Subcutaneous abdominal adipose tissue (tissue), 5 donors: ENCODE measurements at regions not wholly inside any gene's neighbourhood (a gene's known extent, or its start where the extent isn't known, plus 50 kb on each side); places are given as distances from the start of the nearest gene placed in this dataset.

Experiments
- H3K27ac ChIP-seq: one replicate; pipeline ENCODE4 v1.7.0; 2013; ENCODE audit warnings: low read depth, mild to moderate bottlenecking, inconsistent platforms, low read length, moderate library complexity
- H3K27me3 ChIP-seq, 5 donors: one replicate each; pipeline ENCODE4 v1.7.0; 2013; ENCODE audit warnings: low read length in 5 of 5, inconsistent platforms in 1 of 5; ENCODE audit not compliant: control insufficient read depth in 5 of 5, insufficient read depth in 4 of 5
- H3K36me3 ChIP-seq, 5 donors: one replicate each; pipeline ENCODE4 v1.7.0; 2013; ENCODE audit warnings: low read length in 5 of 5; ENCODE audit not compliant: control insufficient read depth in 5 of 5, insufficient read depth in 5 of 5
- H3K4me1 ChIP-seq, 5 donors: one replicate each; pipeline ENCODE4 v1.7.0; 2013; ENCODE audit warnings: low read length in 5 of 5, mild to moderate bottlenecking in 3 of 5, moderate library complexity in 1 of 5; ENCODE audit not compliant: control insufficient read depth in 5 of 5, insufficient read depth in 5 of 5
- H3K4me3 ChIP-seq, 5 donors: one replicate each; pipeline ENCODE4 v1.7.0; 2013; ENCODE audit warnings: low read length in 5 of 5, low read depth in 1 of 5
- H3K9ac ChIP-seq, 5 donors: one replicate each; pipeline ENCODE4 v1.7.0; 2013; ENCODE audit warnings: low read length in 5 of 5, mild to moderate bottlenecking in 4 of 5, moderate library complexity in 3 of 5
- H3K9me3 ChIP-seq, 5 donors: one replicate each; pipeline ENCODE4 v1.7.0; 2013; ENCODE audit warnings: low read length in 5 of 5; ENCODE audit not compliant: control insufficient read depth in 5 of 5
- donor health status: healthy.
- donor health status: healthy.
- donor health status: healthy.
- donor health status: healthy.
- donor health status: healthy.

DNA sequence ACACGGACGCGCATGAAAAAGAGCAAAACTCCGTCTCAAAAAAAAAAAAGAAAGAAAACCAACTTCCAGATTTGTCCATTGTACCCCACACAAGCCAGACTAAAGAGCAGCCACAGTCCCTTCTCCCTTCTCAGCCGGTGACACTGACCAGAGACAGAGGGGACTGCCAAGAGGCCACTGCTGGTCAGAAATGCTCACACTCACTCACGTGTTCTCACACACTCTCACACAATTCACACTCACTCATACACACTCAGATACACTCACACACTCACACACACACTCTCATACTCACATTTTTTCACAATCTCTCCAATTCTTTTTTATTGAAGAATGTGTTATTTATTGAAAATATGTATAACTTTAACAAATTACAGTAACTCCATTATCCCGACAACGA is 90.8 kb upstream of the RAB4A start:
- Histone ChIP-seq H3K9me3 (no peaks in the 10 kb centered on the region), H3K9ac (no peak overlapping the region), H3K27ac (no peak overlapping the region), H3K36me3 (no peaks in the 10 kb centered on the region), H3K4me3 (no peak overlapping the region), H3K4me1 (peaks cover 0 to 4% (median 0%) of the 10 kb centered on the region in 5 donors), H3K27me3 (no peaks in the 10 kb centered on the region)

DNA sequence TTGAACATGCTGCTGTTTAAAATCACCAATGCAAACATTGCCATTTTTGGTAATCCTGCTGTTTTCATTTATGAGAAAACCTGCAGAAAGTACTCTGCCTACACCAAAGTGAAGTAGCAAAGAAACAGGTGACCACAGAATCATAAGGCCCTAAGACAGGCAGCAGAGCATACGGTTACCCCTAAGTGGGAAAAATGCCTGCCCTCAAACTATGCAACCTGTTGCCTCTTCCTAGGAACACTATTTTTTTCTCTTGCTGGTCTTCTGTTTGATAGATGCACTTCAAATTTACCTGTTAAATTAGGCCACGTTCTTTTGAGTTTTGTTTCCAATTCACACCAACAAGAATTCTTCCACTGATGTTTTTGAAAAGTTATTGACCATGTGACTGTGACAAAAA is 89.5 kb upstream of the RAB4A start:
- no peaks in the 10 kb centered on the region for H3K27me3 ChIP-seq
- H3K27ac ChIP-seq: no peak overlapping the region
- H3K4me3 ChIP-seq: no peak overlapping the region
- H3K36me3 ChIP-seq: no peaks in the 10 kb centered on the region
- H3K4me1 ChIP-seq: peaks cover 0 to 12% (median 7%) of the 10 kb centered on the region in 5 donors
- H3K9me3 ChIP-seq: no peaks in the 10 kb centered on the region
- no peak overlapping the region for H3K9ac ChIP-seq

DNA sequence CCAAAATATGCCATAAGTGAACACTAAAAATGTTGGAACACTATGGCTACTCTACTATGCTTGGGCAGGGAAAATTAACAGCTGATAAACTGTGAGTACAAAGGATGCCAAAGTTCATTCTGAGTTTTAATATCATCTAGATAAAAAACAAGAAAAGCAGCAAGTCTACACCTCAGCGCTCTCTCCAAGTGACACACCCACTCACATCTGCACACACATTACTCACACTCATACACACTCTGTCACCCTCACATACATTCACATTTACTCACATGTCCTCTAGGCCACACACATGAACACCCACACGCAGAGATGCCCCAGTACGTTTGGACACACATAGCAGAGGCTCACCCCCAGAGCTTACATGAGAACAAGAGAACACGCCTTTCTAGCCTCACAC is 87.3 kb upstream of the RAB4A start:
- no peaks in the 10 kb centered on the region for H3K27me3 ChIP-seq
- H3K4me1 ChIP-seq: peaks cover 0 to 17% (median 10%) of the 10 kb centered on the region in 5 donors
- no peak overlapping the region for H3K4me3 ChIP-seq
- no peaks in the 10 kb centered on the region for H3K36me3 ChIP-seq
- H3K9me3 ChIP-seq: no peaks in the 10 kb centered on the region
- H3K27ac ChIP-seq: no peak overlapping the region
- no peak overlapping the region for H3K9ac ChIP-seq

DNA sequence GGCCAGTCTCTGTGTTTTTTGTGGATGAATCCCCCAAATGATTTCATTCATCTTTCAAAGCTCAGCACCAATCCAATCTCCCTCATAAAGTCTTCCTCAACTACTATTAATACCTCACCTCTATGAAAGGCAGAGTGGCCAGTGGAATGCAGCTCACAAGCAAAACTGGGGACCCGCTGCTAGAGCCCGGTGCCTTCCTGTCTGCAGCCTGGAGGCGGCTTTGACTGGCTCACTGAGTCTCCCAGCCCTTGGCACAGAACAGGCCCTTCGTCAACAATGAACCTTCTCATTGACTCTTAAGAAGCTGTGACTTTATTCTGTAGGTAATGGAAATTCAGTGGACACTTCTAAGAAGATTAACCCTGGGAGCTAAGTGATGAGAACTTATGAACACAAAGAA is 86.8 kb upstream of the RAB4A start:
- H3K27ac ChIP-seq: no peak overlapping the region
- H3K36me3 ChIP-seq: no peaks in the 10 kb centered on the region
- H3K4me3 ChIP-seq: no peak overlapping the region
- no peaks in the 10 kb centered on the region for H3K27me3 ChIP-seq
- peaks cover 0 to 17% (median 10%) of the 10 kb centered on the region in 5 donors for H3K4me1 ChIP-seq
- H3K9ac ChIP-seq: no peak overlapping the region
- no peaks in the 10 kb centered on the region for H3K9me3 ChIP-seq

DNA sequence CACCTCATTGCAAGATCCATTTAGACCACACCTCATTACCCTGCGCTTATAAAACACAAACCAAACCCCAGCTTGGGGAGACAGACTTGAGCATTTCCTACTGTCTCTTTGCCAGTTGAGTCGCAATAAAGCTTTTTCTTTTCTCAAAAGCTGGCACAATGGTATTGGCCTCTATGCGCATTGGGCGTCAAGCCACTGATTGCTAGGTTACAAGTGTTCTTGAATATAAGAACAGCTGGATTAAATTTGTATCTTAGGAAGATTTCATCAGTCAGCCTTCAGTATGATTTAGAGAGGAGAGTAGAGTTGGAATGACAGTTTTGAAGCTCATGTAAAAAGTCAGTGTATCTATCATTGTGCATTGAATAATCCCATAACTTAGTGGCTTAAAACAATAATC is 84.9 kb upstream of the RAB4A start:
- Histone ChIP-seq H3K4me3 (peak overlapping the region in 1 of 5 donors; percentile 9), H3K36me3 (no peaks in the 10 kb centered on the region), H3K27ac (peak overlapping the region; percentile 49), H3K9ac (peak overlapping the region in 1 of 5 donors; percentile 56), H3K4me1 (peaks cover 0 to 17% (median 10%) of the 10 kb centered on the region in 5 donors), H3K27me3 (no peaks in the 10 kb centered on the region), H3K9me3 (no peaks in the 10 kb centered on the region)

DNA sequence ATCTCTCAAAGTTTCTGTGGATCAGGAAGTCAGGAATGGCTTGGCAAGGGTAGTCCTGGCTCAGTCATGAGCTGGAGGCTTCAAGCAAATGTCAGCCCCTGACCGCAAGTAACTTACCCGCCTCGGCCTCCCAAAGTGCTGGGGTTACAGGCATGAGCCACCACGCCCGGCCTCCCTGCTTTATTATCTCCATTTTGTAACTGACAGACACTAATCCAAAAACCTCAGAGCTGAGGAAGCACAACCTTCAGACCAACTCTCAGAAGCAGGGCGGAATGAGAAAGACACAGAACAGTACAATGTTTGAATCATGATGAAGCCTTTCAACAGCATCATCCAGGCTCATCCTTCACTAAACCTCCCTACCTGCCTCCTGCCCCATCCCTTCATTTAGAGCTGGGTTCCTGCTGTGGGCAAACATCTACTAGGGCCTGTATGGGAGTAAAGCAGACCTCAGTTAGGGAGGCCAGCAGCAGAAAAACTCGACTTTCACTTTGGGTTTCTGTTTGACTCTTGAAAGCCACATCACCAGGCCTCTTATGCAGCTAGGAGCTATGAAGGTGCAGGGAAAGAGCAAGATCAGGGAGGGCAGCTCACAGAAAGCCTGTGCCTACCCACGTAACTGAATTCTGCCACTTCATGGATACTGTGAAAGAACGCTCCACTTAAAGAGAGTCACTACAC is 84.4 kb upstream of the RAB4A start:
- H3K27ac ChIP-seq: peak overlapping the region; percentile 49

DNA sequence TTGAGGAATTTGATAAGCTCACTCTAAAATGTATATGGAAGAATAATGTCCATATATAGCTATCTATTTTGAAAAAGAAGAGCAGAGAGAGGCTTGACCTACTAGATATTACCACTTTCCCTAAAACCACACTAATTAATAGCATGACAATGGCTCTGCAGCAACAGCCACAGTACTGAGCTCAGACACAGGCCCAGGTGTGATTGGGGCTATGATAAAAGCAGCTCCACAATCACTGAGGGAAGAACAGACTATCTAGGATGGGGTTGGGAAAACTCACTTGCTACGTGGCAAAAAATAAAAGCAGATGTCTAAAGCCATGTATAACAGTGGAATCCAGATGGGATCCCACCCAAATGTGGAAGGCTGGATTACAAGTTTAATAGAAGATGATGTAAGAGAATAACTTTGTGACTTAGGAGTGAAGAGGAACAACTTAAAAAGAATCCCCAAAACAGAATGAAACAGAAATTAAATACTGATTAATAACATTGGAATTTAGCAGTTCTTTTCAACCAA is 80.8 kb upstream of the RAB4A start:
- Histone ChIP-seq H3K4me1 (peaks cover 0 to 21% (median 18%) of the 10 kb centered on the region in 5 donors), H3K9ac (no peak overlapping the region), H3K4me3 (no peak overlapping the region), H3K36me3 (no peaks in the 10 kb centered on the region), H3K9me3 (no peaks in the 10 kb centered on the region), H3K27me3 (no peaks in the 10 kb centered on the region), H3K27ac (no peak overlapping the region)

More for the DNA sequence above, 84.4 kb upstream of the RAB4A start:
- Histone ChIP-seq H3K4me1 (peaks cover 0 to 17% (median 10%) of the 10 kb centered on the region in 5 donors), H3K27me3 (no peaks in the 10 kb centered on the region), H3K36me3 (no peaks in the 10 kb centered on the region), H3K9ac (peak overlapping the region in 1 of 5 donors; percentile 56), H3K4me3 (no peak overlapping the region), H3K9me3 (no peaks in the 10 kb centered on the region)

DNA sequence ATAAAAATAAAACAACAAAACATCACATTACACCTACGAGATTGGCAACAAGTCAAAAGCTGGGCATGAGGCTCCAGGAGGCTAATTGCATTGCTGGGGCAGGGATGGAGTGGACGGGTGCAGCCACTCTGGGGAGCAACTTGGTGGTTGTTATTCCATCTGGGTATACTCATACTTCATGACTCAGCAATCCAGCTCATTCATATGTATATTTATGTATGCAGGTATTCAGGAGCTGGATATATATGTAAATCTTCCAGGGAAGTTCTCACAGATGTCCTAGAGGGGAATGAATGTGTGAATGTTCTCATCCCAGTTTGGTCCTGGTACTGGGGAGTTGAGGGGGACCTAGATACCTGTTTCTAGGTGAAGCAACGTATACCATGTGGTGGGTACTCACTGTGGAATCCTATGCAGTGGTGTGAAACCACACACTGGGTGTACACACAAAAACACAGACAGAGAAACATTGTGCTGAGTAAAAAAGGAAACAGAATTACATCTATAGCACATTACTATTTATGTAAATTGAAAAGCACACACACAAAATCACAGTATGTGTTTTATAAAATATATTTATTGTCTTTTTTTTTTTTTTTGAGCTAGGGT is 79.7 kb upstream of the RAB4A start:
- H3K27ac ChIP-seq: no peak overlapping the region

DNA sequence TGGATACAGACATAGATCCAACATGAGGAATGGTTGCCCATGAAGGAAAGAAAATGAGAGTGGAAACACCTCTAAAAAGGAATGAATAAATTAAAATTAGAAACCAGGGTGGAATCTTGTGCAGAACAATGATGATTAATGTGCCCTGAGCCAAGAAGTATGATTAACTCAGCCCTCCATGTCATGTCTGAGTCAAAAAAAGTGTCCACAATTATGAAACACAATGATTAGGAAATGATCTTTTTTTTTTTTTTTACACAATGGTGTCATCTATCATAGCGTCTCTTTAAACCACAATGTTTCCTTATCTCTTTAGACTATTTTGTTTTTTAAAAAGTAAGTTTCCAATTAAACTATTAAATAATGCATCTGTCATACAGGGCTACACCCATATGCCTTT is 78.9 kb upstream of the RAB4A start:
- H3K27me3 ChIP-seq: no peaks in the 10 kb centered on the region
- no peak overlapping the region for H3K9ac ChIP-seq
- H3K36me3 ChIP-seq: no peaks in the 10 kb centered on the region
- H3K4me3 ChIP-seq: no peak overlapping the region
- no peak overlapping the region for H3K27ac ChIP-seq
- peaks cover 0 to 10% (median 5%) of the 10 kb centered on the region in 5 donors for H3K4me1 ChIP-seq
- H3K9me3 ChIP-seq: no peaks in the 10 kb centered on the region

More for the DNA sequence above, 79.7 kb upstream of the RAB4A start:
- H3K4me1 ChIP-seq: peaks cover 0 to 15% (median 11%) of the 10 kb centered on the region in 5 donors
- H3K9me3 ChIP-seq: no peaks in the 10 kb centered on the region
- no peak overlapping the region for H3K9ac ChIP-seq
- no peaks in the 10 kb centered on the region for H3K27me3 ChIP-seq
- no peaks in the 10 kb centered on the region for H3K36me3 ChIP-seq
- no peak overlapping the region for H3K4me3 ChIP-seq

DNA sequence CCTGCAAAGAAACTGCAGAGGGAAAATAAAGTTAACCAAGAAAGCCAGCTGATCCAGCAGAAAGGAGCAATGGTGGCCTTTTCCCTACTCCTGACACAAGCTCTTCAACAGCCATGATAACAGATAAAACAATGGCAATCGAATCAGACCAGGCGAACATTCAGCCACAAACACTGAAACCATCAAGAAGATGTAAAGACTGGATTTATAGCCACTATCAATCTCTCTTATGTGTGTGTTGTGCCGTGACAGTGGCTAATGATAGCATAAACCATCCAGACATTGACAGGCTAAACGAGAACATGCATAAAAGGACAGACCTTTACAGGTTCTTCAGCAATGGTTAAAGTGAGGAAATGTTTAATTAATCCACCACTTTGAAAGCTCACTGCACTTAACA is 78.1 kb upstream of the RAB4A start:
- Histone ChIP-seq H3K27ac (no peak overlapping the region), H3K9ac (no peak overlapping the region), H3K4me1 (peaks cover 0 to 10% (median 5%) of the 10 kb centered on the region in 5 donors), H3K27me3 (no peaks in the 10 kb centered on the region), H3K9me3 (no peaks in the 10 kb centered on the region), H3K36me3 (no peaks in the 10 kb centered on the region), H3K4me3 (no peak overlapping the region)
